HL-60 (cell line): ENCODE measurements at regions not wholly inside any gene's neighbourhood (a gene's known extent, or its start where the extent isn't known, plus 50 kb on each side); places are given as distances from the start of the nearest gene placed in this dataset.

ENCODE experiments used
- DNase-seq, 2 experiments: peaks; one replicate each; pipeline ENCODE4 v3.0.0-alpha.2; 2010 to 2020; ENCODE audit warnings: low read depth in 1 of 2, low spot score in 1 of 2
- H3K27ac ChIP-seq: fragments of 250-450 bp; sonication (Bioruptor Pico); replicated peaks from 2 replicates; pipeline ENCODE4 v1.5.1; 2020; ENCODE audit warnings: mild to moderate bottlenecking, moderate library complexity
- H3K27me3 ChIP-seq: fragments of 250-450 bp; sonication (Bioruptor Pico); 2 replicates; pipeline ENCODE4 v1.5.1; 2021; ENCODE audit warnings: mild to moderate bottlenecking, moderate library complexity; ENCODE audit not compliant: insufficient read depth, poor library complexity, severe bottlenecking
- H3K4me3 ChIP-seq: replicated peaks from 2 replicates; pipeline ENCODE4 v1.5.1; 2011; ENCODE audit warnings: mild to moderate bottlenecking, control low read depth, low read length; ENCODE audit not compliant: insufficient read depth
- CTCF ChIP-seq: IDR thresholded peaks from one replicate; pipeline ENCODE4 v1.5.1; 2011; ENCODE audit warnings: low read length, control low read depth, inconsistent platforms; ENCODE audit not compliant: insufficient read depth
- GABPA ChIP-seq: IDR thresholded peaks from 2 replicates; pipeline ENCODE4 v1.6.1; 2012; ENCODE audit warnings: low read depth
- POLR2AphosphoS5 ChIP-seq: IDR thresholded peaks from 2 replicates; pipeline ENCODE4 v1.6.1; 2012; ENCODE audit warnings: low read depth
- REST ChIP-seq: IDR thresholded peaks from 2 replicates; pipeline ENCODE4 v1.6.1; 2012; ENCODE audit warnings: low read depth; ENCODE audit not compliant: insufficient replicate concordance
- SPI1 ChIP-seq: IDR thresholded peaks from 2 replicates; pipeline ENCODE4 v1.6.1; 2012; ENCODE audit warnings: low read depth, mild to moderate bottlenecking, borderline replicate concordance

DNA sequence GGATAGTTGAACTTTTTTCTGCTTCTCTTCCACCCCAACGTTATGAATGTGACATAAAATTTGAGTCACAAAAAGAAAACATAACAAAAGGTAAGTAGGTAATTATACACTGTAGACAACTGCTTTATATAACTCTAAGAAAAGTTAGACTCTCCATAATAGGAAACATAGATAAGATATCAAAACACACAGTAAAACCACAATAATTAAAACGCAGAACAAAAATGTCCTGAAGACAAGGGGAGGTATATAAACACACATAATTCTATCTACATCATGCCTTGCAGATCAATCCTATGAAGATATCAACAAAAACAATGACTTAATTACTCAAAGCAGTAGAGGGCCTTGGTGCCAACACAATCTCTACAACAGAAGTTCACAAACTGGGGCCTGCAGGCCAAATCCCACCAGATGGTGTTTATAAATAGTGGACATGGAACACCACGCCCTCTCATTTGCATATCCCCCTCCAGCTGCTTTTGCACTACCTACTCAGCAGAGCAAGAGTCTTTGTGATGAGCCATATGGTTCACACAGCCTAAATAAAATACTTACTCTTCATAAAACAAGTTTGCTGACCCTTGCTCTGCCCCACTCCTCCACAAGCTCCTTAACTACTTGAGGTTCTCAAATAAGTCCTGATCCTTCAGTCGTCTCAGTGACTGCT lies 254.7 kb downstream of the KLF12 start:
- no peak for TF ChIP-seq REST
- no peak for TF ChIP-seq CTCF
- TF ChIP-seq SPI1: no peak
- TF ChIP-seq GABPA: no peak
- TF ChIP-seq POLR2AphosphoS5: no peak
- no peak for DNase-seq
- Histone ChIP-seq H3K27ac (no peak overlapping the region), H3K4me3 (no peak overlapping the region), H3K27me3 (no peaks in the 10 kb centered on the region)

DNA sequence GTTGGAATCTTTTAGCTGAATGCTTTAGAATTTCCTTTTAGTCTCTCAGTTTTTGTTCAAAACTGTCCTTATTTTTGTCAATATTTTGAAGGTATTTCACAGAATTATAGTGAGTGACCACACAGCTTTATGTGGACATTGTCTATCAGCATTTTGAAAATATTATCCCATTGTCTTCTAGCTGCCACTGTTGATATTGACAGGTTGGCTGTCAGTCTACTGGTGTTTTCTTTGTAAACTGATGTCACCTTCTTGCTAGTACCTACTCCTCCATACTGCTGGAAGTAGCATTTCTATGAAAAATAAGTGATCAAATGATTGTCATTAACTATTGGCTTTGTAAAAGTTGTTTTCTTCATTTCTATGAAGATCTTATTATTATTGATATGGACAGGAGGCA lies 256.8 kb downstream of the KLF12 start:
- Histone ChIP-seq H3K4me3 (no peak overlapping the region), H3K27me3 (no peaks in the 10 kb centered on the region), H3K27ac (no peak overlapping the region)
- no peak for DNase-seq
- TF ChIP-seq CTCF (no peak), SPI1 (no peak), POLR2AphosphoS5 (no peak), REST (no peak), GABPA (no peak)

GRCh38 chr13:73876323-73876722 lies 257.9 kb downstream of the KLF12 start:
- DNase-seq: no peak
- Histone ChIP-seq H3K27ac (no peak overlapping the region), H3K4me3 (no peak overlapping the region), H3K27me3 (no peaks in the 10 kb centered on the region)
- TF ChIP-seq CTCF: no peak
- TF ChIP-seq GABPA: no peak
- TF ChIP-seq POLR2AphosphoS5: no peak
- TF ChIP-seq SPI1: no peak
- TF ChIP-seq REST: no peak
